ENCODE measurements at regions not wholly inside any gene's neighbourhood (a gene's known extent, or its start where the extent isn't known, plus 50 kb on each side); places are given as distances from the start of the nearest gene placed in this dataset.

DNA sequence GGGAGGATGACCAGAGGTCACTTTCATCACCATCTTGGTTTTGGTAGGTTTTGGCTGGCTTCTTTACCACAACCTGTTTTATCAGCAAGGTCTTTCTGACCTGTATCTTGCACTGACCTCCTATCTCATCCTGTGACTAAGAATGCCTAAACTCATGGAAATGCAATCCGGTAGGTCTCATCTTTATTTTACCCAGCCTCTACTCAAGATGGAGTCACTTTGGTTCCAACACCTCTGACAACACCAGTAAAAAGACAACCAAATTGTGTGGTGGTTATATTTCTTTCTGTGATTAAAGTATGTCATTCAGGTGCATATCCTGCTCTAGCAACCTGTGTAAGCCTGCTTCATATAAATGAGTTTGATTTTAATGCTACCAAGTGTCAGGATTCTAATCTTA, 636.7 kb downstream of the PCDH7 start:
- no peak overlapping the region for H2BK15ac ChIP-seq (ENCODE audit: low read depth, low read length)
- H3K4me1 Mint-ChIP-seq: no peaks in the 10 kb centered on the region; a peak in 1 of 4 replicates
- H4K5ac ChIP-seq (ENCODE audit: insufficient read length, low read depth, low read length): no peak overlapping the region
- H3K4me1 ChIP-seq (ENCODE audit: insufficient read depth, low read length): no peaks in the 10 kb centered on the region
- H3K9ac ChIP-seq (ENCODE audit: extremely low read depth, insufficient read length, low read length): no peak overlapping the region
- no peak overlapping the region for H4K8ac ChIP-seq (replicated peaks; ENCODE audit: insufficient read length, low read depth, low read length)
- no peaks in the 10 kb centered on the region for H3K23me2 ChIP-seq (ENCODE audit: insufficient read length, low read depth, low read length, poor library complexity, severe bottlenecking)
- no peaks in the 10 kb centered on the region for H3K27me3 Mint-ChIP-seq (ENCODE audit: low read depth)
- H3T11ph ChIP-seq (ENCODE audit: low read length): no peak overlapping the region
- no peak for DNase-seq
- H3K4ac ChIP-seq (ENCODE audit: low read depth, low read length): no peak overlapping the region
- no peaks in the 10 kb centered on the region for H3K9me3 ChIP-seq (ENCODE audit: control insufficient read depth, low read depth, low read length)
- H3K27ac ChIP-seq (ENCODE audit: insufficient read length, low read depth, low read length): no peak overlapping the region
- no peak for TF ChIP-seq CTCF (conservative IDR thresholded peaks at IDR 0.05)
- H4K91ac ChIP-seq (ENCODE audit: insufficient read length, low read depth, low read length): no peak overlapping the region
- H3K79me2 ChIP-seq (ENCODE audit: insufficient read depth, low read length): no peaks in the 10 kb centered on the region; the same call in 1 of the 2 replicates
- H3K9me3 Mint-ChIP-seq: no peaks in the 10 kb centered on the region
- no peak overlapping the region for H3K4me2 ChIP-seq (ENCODE audit: insufficient read depth, insufficient read length, low read length)
- no peak overlapping the region for H2AK5ac ChIP-seq (ENCODE audit: insufficient read length, low read length)
- no peak overlapping the region for H2BK120ac ChIP-seq (ENCODE audit: low read depth, low read length, poor library complexity, severe bottlenecking)
- H2AFZ ChIP-seq (ENCODE audit: low read length): no peak overlapping the region
- H2BK20ac ChIP-seq (ENCODE audit: low read depth, low read length, poor library complexity, severe bottlenecking): no peak overlapping the region
- H3K23ac ChIP-seq (ENCODE audit: insufficient read length, low read depth, low read length): no peak overlapping the region
- no peaks in the 10 kb centered on the region for H4K20me1 ChIP-seq (ENCODE audit: control insufficient read depth, insufficient read depth, insufficient read length)
- H3K27me3 ChIP-seq (ENCODE audit: insufficient read depth, low read length): no peaks in the 10 kb centered on the region
- no peaks in the 10 kb centered on the region for H3K79me1 ChIP-seq (ENCODE audit: insufficient read depth, low read depth, low read length, poor library complexity, severe bottlenecking)
- no peak overlapping the region for H2BK5ac ChIP-seq (ENCODE audit: insufficient read length, low read length)
- no peak overlapping the region for H3K56ac ChIP-seq (ENCODE audit: insufficient read length, low read depth, low read length)
- no CpG with 5 or more reads among the region's 1 CpG for WGBS (ENCODE audit: extremely low coverage, insufficient read length, low lambda C conversion rate)
- no peak overlapping the region for H3K18ac ChIP-seq (ENCODE audit: insufficient read length, low read depth, low read length)
- no peak overlapping the region for H3K4me3 Mint-ChIP-seq
- no peaks in the 10 kb centered on the region for H3K36me3 Mint-ChIP-seq (ENCODE audit: insufficient read depth in 1 of 3, low read depth in 3 of 3)
- H2BK12ac ChIP-seq (ENCODE audit: insufficient read length, low read depth, low read length): no peak overlapping the region
- H3K14ac ChIP-seq (ENCODE audit: insufficient read depth, low read length): no peak overlapping the region
- no peak overlapping the region for H3K27ac Mint-ChIP-seq

All from H9 (cell line).